Stomach (tissue), 4 donors: ENCODE measurements at regions not wholly inside any gene's neighbourhood (a gene's known extent, or its start where the extent isn't known, plus 50 kb on each side); places are given as distances from the start of the nearest gene placed in this dataset.

ENCODE experiments used
- EP300 ChIP-seq: sonication (generic); formaldehyde crosslinking; IDR thresholded peaks from one replicate; pipeline ENCODE4 v1.6.1; 2017; ENCODE audit warnings: antibody characterized with exemption
- POLR2A ChIP-seq, 4 donors: fragments of 450-650 bp; IDR thresholded peaks; one replicate each; pipeline ENCODE4 v1.6.1; 2016; ENCODE audit warnings: antibody characterized with exemption in 4 of 4, control low read depth in 2 of 4, mild to moderate bottlenecking in 1 of 4, moderate library complexity in 1 of 4

GRCh38 chr13:61760102-61760501 is 344.5 kb upstream of the PCDH20 start:
- TF ChIP-seq EP300 (no peak), POLR2A (IDR thresholded peaks at IDR 0.05) (no peak)
